Adrenal gland (tissue), 5 donors: ENCODE measurements at regions not wholly inside any gene's neighbourhood (a gene's known extent, or its start where the extent isn't known, plus 50 kb on each side); places are given as distances from the start of the nearest gene placed in this dataset.
"Not testable (repeated sequence)": the region's sequence is repeated elsewhere in the genome, so short reads cannot be mapped to it uniquely, and the experiment has no call there.

ENCODE experiments used
- POLR2A ChIP-seq, 2 donors: fragments of 450-650 bp; IDR thresholded peaks; one replicate each; pipeline ENCODE4 v1.6.1; 2017; ENCODE audit warnings: antibody characterized with exemption in 2 of 2, mild to moderate bottlenecking in 2 of 2, moderate library complexity in 1 of 2
- TF ChIP-seq, protein P1 (sequence below), 6 experiments: fragments of 450-650 bp in 4 of 6; fragments of 200-600 bp in 2 of 6; sonication (generic) in 1 of 6; IDR thresholded peaks; 1 replicate in 5 of 6; 2 replicates in 1 of 6; pipeline versions ENCODE4 v1.5.1 to v1.8.0; 2016 to 2021; ENCODE audit warnings: antibody characterized with exemption in 6 of 6, mild to moderate bottlenecking in 2 of 6, moderate library complexity in 1 of 6
- donor health status: DM: no; HTN: no; CAD: no.

DNA sequence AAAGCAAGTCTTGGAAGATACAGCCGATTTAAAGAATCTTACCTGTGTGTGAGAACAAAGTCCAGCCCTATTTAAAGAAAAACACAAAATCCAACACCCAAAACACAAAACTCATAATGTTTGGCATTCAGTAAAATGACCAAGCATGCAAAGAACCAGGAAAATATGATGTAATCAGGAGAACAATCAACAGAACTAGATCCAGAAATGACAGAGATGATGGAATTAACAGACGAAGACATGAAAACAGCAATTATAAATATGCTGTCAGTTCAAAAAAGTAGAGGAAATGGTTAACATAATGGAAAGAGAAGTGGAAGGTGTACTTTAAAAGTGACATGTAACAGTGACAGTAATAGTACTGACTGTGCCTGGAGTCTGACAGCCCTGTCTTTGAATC, 56.1 kb upstream of the ERV3-1 start:
- TF ChIP-seq POLR2A (IDR thresholded peaks at IDR 0.05), result not testable (repeated sequence)
- TF ChIP-seq, protein P1, sequence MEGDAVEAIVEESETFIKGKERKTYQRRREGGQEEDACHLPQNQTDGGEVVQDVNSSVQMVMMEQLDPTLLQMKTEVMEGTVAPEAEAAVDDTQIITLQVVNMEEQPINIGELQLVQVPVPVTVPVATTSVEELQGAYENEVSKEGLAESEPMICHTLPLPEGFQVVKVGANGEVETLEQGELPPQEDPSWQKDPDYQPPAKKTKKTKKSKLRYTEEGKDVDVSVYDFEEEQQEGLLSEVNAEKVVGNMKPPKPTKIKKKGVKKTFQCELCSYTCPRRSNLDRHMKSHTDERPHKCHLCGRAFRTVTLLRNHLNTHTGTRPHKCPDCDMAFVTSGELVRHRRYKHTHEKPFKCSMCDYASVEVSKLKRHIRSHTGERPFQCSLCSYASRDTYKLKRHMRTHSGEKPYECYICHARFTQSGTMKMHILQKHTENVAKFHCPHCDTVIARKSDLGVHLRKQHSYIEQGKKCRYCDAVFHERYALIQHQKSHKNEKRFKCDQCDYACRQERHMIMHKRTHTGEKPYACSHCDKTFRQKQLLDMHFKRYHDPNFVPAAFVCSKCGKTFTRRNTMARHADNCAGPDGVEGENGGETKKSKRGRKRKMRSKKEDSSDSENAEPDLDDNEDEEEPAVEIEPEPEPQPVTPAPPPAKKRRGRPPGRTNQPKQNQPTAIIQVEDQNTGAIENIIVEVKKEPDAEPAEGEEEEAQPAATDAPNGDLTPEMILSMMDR (IDR thresholded peaks at IDR 0.05), result not testable (repeated sequence)
